GM10266 (cell line): ENCODE measurements at regions not wholly inside any gene's neighbourhood (a gene's known extent, or its start where the extent isn't known, plus 50 kb on each side); places are given as distances from the start of the nearest gene placed in this dataset.

Experiments used
- DNase-seq: peaks from one replicate; pipeline ENCODE4 v3.0.0; 2012; ENCODE audit errors: extremely low spot score
- CTCF ChIP-seq: IDR thresholded peaks from 2 replicates; pipeline ENCODE4 v1.5.1; 2012; ENCODE audit warnings: mild to moderate bottlenecking, low read depth; ENCODE audit not compliant: control insufficient read depth, insufficient read depth; ENCODE audit errors: missing control alignments

- DNase-seq, result no peak
- TF ChIP-seq CTCF, result no peak
Measured at GRCh38 chr2:215751200-215751910, 262.0 kb downstream of the MREG start.

DNA sequence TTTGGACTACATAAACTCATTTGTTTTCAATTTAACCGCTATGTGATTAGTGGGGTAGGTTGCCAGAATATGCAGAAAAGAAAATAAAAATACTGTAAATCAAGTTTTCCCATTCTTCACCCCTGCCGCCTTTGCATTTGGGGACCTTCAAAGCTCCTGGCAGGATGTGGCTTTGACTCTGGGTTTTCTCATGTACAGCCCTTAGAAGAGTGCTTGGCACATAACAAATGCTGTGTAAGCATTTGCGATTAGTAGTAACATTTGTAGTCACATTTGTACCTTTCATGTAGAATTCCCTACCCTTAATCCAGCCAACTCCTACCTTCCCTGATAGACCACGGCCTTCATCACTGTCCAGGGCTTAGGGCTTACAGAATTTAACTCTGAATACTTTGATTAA, 262.6 kb downstream of the MREG start:
- no peak for TF ChIP-seq CTCF

GRCh38 chr2:215749092-215749957, 264.0 kb downstream of the MREG start:
- no peak for TF ChIP-seq CTCF
- no peak for DNase-seq

More for the DNA sequence above, 262.6 kb downstream of the MREG start:
- no peak for DNase-seq

DNA sequence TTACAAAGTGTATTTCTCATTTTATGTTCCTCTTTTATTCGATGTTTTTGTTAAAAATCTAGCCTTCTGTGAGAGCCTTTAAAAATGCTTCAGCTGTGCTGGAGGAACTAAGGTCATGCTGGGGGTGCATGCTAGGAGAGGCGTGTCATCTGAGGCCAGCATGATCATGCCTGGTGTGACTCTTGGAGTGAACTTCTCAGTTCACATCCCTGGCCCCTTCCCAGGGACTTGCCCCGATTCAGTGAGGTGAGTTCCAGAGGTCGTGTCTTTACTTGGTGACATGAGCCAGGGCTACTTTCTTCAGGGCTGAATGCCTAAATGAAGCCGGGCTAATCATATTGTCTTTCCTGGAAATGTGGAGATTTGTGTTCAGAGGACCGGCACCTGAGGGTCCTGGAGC, 264.9 kb downstream of the MREG start:
- TF ChIP-seq CTCF, result no peak
- DNase-seq, result no peak

DNA sequence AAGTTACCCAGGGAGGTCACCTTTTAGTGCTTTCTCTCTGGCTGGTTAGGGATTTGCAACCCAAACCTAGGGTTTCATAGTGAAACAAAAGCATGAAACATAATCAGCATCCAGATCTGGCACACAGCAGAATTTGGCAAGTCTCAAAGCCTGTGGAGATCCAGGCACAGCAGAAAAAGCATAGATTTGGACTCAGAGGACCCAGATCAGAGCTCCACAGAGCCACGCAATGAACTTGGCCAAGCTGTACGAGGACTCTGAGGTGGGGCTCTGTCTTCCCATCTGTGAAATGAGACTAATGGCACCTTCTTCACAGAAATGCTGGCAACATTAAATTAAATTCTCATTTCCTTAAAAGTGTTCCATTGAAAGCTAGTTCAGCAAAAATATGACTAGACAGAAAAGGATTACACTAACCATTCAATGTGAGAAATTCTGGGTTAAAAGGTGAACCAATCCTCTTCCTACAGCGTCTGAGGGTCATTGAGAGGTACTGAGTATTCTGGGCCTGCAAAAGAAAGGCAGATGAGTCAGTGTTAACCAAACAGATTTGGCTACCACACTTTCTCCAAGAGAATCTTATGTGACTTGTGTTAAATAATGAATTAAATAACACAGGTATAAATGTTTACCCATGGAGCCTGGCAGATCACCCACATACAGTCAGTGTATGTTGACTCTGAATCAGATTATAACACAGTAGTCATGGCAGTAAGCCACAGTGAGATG, 266.3 kb downstream of the MREG start:
- no peak for TF ChIP-seq CTCF
- DNase-seq, result no peak

GRCh38 chr2:215746226-215746886, 267.0 kb downstream of the MREG start:
- no peak for TF ChIP-seq CTCF
- DNase-seq, result no peak
